Endothelial cell of umbilical vein (primary cell): ENCODE measurements at regions not wholly inside any gene's neighbourhood (a gene's known extent, or its start where the extent isn't known, plus 50 kb on each side); places are given as distances from the start of the nearest gene placed in this dataset.

Experiments
- BruUV-seq: library from RNA; stranded (reverse); fragments of 400-500 nt; replicated peaks from 2 replicates; lab custom pipeline; 2021; lab: Mats Ljungman, UMichigan
- CTCF ChIA-PET: fragments of 300-600, 350-600 bp; sonication (Branson Sonifier 250); formaldehyde crosslinking; loops from one replicate; lab custom pipeline; 2021; ENCODE audit warnings: antibody characterized with exemption, inconsistent platforms; lab: Charles Lee
- POLR2A ChIA-PET: fragments of 300-600, 350-600 bp; sonication (Branson Sonifier 250); formaldehyde crosslinking; loops from one replicate; lab custom pipeline; 2021; ENCODE audit warnings: antibody characterized with exemption, inconsistent platforms; lab: Charles Lee
- DNase-seq: peaks from one replicate; pipeline ENCODE4 v3.0.0-alpha.2; 2011; ENCODE audit warnings: low read depth, low spot score
- FAIRE-seq: peaks from 2 replicates; lab custom pipeline; 2011; peaks lifted over from hg19 to GRCh38; lab: Jason Lieb, UNC
- H2AFZ ChIP-seq: 2 replicates; pipeline ENCODE4 v1.6.0; 2012; ENCODE audit warnings: low read depth, low read length, control low read depth, inconsistent platforms
- H3K27ac ChIP-seq: 2 replicates; pipeline ENCODE4 v1.5.1; 2011; ENCODE audit warnings: low read depth, mild to moderate bottlenecking, control low read depth, low read length, moderate library complexity; ENCODE audit not compliant: insufficient read depth
- H3K27me3 ChIP-seq, 2 experiments: 2 replicates each; pipeline versions ENCODE4 v1.6.0 to v1.6.1; 2011; ENCODE audit warnings: low read length in 2 of 2, mixed read lengths in 1 of 2; ENCODE audit not compliant: control insufficient read depth in 2 of 2, insufficient read depth in 2 of 2
- H3K36me3 ChIP-seq, 2 experiments: 2 replicates in 1 of 2; 3 replicates in 1 of 2; pipeline ENCODE4 v1.5.1; 2011; ENCODE audit warnings: low read length in 2 of 2, mild to moderate bottlenecking in 1 of 2, moderate library complexity in 1 of 2; ENCODE audit not compliant: control insufficient read depth in 2 of 2, insufficient read depth in 2 of 2; ENCODE audit errors: extremely low read depth in 1 of 2
- H3K4me1 ChIP-seq: 3 replicates; pipeline ENCODE4 v1.5.1; 2011; ENCODE audit warnings: mild to moderate bottlenecking, low read length; ENCODE audit not compliant: control insufficient read depth, insufficient read depth; ENCODE audit errors: extremely low read depth
- H3K4me2 ChIP-seq: 2 replicates; pipeline ENCODE4 v1.6.1; 2011; ENCODE audit warnings: low read length, control low read depth, mixed read lengths; ENCODE audit not compliant: insufficient read depth
- H3K4me3 ChIP-seq, 3 experiments: fragments of 200-600 bp in 1 of 3; sonication (generic), shearing (Covaris generic) in 1 of 3; replicated peaks in 1 of 3; 2 replicates each; pipeline ENCODE4 v1.5.1; 2011 to 2016; ENCODE audit warnings: control low read depth in 3 of 3, low read length in 3 of 3, mild to moderate bottlenecking in 2 of 3, inconsistent platforms in 1 of 3, low read depth in 1 of 3, moderate library complexity in 1 of 3; ENCODE audit not compliant: insufficient read depth in 1 of 3
- H3K79me2 ChIP-seq: 2 replicates; pipeline ENCODE4 v1.6.0; 2012; ENCODE audit warnings: low read length, inconsistent platforms; ENCODE audit not compliant: control insufficient read depth, insufficient read depth
- H3K9ac ChIP-seq: replicated peaks from 2 replicates; pipeline ENCODE3; 2011; ENCODE audit warnings: low read length, control low read depth; ENCODE audit not compliant: insufficient read depth; ENCODE audit errors: extremely low read depth
- H3K9me1 ChIP-seq: replicated peaks from 3 replicates; pipeline ENCODE4 v1.6.0; 2011; ENCODE audit warnings: mild to moderate bottlenecking, low read length; ENCODE audit not compliant: control insufficient read depth, insufficient read depth; ENCODE audit errors: extremely low read depth
- H3K9me3 ChIP-seq: replicated peaks from 2 replicates; pipeline ENCODE4 v1.5.1; 2012; ENCODE audit warnings: low read length, inconsistent platforms; ENCODE audit not compliant: control insufficient read depth, insufficient read depth
- H4K20me1 ChIP-seq: replicated peaks from 2 replicates; pipeline ENCODE3; 2011; ENCODE audit warnings: mild to moderate bottlenecking, low read length; ENCODE audit not compliant: control insufficient read depth, insufficient read depth; ENCODE audit errors: extremely low read depth
- EZH2 ChIP-seq: IDR thresholded peaks from 2 replicates; pipeline ENCODE4 v1.6.1; 2012; ENCODE audit warnings: borderline replicate concordance, low read depth, mild to moderate bottlenecking, moderate library complexity, low read length, inconsistent platforms; ENCODE audit not compliant: severe bottlenecking
- FOS ChIP-seq: IDR thresholded peaks from 2 replicates; pipeline ENCODE4 v1.6.1; 2011; ENCODE audit warnings: mild to moderate bottlenecking, low read length, moderate library complexity, borderline replicate concordance; ENCODE audit not compliant: insufficient read depth
- MAX ChIP-seq: IDR thresholded peaks from 2 replicates; pipeline ENCODE4 v1.6.1; 2011; ENCODE audit not compliant: insufficient read depth, insufficient read length
- MYC ChIP-seq: IDR thresholded peaks from one replicate; pipeline ENCODE4 v1.6.1; 2011; ENCODE audit warnings: mild to moderate bottlenecking, low read depth, low read length
- POLR2AphosphoS5 ChIP-seq: IDR thresholded peaks from 2 replicates; pipeline ENCODE4 v1.6.1; 2012; ENCODE audit warnings: low read depth, mild to moderate bottlenecking, control low read depth, low read length, moderate library complexity; ENCODE audit not compliant: insufficient read depth
- dilution Hi-C: fragments of 300-500 bp; cut with MboI; formaldehyde crosslinking; loops from one replicate; pipeline ENCODE4 v1.15.0; 2019; ENCODE audit warnings: low sequenced_read_pairs; ENCODE audit not compliant: extremely low pct_ligation_motif_present
- intact Hi-C: fragments of 100-400 bp; cut with micrococcal nuclease; formaldehyde crosslinking; loops from one replicate; pipeline ENCODE4 v1.10.0; 2022
- TF ChIP-seq, protein P1 (sequence below), 2 donors: IDR thresholded peaks; 1 replicate in 1 of 2; 2 replicates in 1 of 2; pipeline ENCODE4 v1.5.1; 2011; ENCODE audit warnings: low read length in 2 of 2, mild to moderate bottlenecking in 2 of 2, moderate library complexity in 2 of 2, control low read depth in 1 of 2, inconsistent platforms in 1 of 2, low read depth in 1 of 2; ENCODE audit not compliant: insufficient read depth in 1 of 2; ENCODE audit errors: extremely low read depth in 1 of 2

GRCh38 chr2:120631724-120632123 lies 103.9 kb upstream of the GLI2 start:
- H3K27ac ChIP-seq = no peak overlapping the region
- H3K36me3 ChIP-seq = no peaks in the 10 kb centered on the region
- no peaks in the 10 kb centered on the region for H3K9me1 ChIP-seq
- no peak overlapping the region for H3K4me3 ChIP-seq
- no peaks in the 10 kb centered on the region for H3K4me1 ChIP-seq
- dilution Hi-C loops (no loop called here), intact Hi-C loops (no loop called here)
- H3K9me3 ChIP-seq = no peaks in the 10 kb centered on the region
- H4K20me1 ChIP-seq = no peaks in the 10 kb centered on the region
- TF ChIP-seq EZH2 (no peak), MAX (no peak), MYC (no peak), POLR2AphosphoS5 (no peak), FOS (no peak)
- TF ChIP-seq, protein P1, sequence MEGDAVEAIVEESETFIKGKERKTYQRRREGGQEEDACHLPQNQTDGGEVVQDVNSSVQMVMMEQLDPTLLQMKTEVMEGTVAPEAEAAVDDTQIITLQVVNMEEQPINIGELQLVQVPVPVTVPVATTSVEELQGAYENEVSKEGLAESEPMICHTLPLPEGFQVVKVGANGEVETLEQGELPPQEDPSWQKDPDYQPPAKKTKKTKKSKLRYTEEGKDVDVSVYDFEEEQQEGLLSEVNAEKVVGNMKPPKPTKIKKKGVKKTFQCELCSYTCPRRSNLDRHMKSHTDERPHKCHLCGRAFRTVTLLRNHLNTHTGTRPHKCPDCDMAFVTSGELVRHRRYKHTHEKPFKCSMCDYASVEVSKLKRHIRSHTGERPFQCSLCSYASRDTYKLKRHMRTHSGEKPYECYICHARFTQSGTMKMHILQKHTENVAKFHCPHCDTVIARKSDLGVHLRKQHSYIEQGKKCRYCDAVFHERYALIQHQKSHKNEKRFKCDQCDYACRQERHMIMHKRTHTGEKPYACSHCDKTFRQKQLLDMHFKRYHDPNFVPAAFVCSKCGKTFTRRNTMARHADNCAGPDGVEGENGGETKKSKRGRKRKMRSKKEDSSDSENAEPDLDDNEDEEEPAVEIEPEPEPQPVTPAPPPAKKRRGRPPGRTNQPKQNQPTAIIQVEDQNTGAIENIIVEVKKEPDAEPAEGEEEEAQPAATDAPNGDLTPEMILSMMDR (IDR thresholded peaks at IDR 0.05; ENCODE audit: extremely low read depth in 1 of 2, insufficient read depth in 1 of 2, low read depth in 1 of 2, low read length in 2 of 2) = no peak
- no peak overlapping the region for H3K4me2 ChIP-seq
- ChIA-PET CTCF (interaction anchor here (1.1 kb wide), 1 partner anchor 26 kb away, joined by 5 read pairs; no protein-coding TSS in a partner anchor), POLR2A (no interaction called here)
- FAIRE-seq = no peak
- peaks cover 5 to 6% of the 10 kb centered on the region in 2 experiments for H3K27me3 ChIP-seq
- H2AFZ ChIP-seq = no peak overlapping the region
- no peaks in the 10 kb centered on the region for H3K79me2 ChIP-seq
- DNase-seq = no peak
- H3K9ac ChIP-seq = no peak overlapping the region
- no TSS peak for BruUV-seq
